ENCODE measurements at regions not wholly inside any gene's neighbourhood (a gene's known extent, or its start where the extent isn't known, plus 50 kb on each side); places are given as distances from the start of the nearest gene placed in this dataset.

GRCh38 chr5:39772307-39772706, 347.5 kb upstream of the DAB2 start:
- TF ChIP-seq CTCF (conservative IDR thresholded peaks at IDR 0.05; ENCODE audit: low read depth, low read length), result no peak
- H3K4me3 ChIP-seq (ENCODE audit: low read depth, low read length), result no peak overlapping the region
- no peak for DNase-seq (ENCODE audit: low read depth)

GRCh38 chr5:39767916-39768315, 343.1 kb upstream of the DAB2 start:
- TF ChIP-seq CTCF (conservative IDR thresholded peaks at IDR 0.05; ENCODE audit: low read depth, low read length), result no peak
- DNase-seq (ENCODE audit: low read depth), result no peak
- H3K4me3 ChIP-seq (ENCODE audit: low read depth, low read length), result no peak overlapping the region

GRCh38 chr5:39765366-39765765, 340.6 kb upstream of the DAB2 start:
- peak; percentile 73 for DNase-seq (ENCODE audit: low read depth)
- no peak overlapping the region for H3K4me3 ChIP-seq (ENCODE audit: low read depth, low read length)
- no peak for TF ChIP-seq CTCF (conservative IDR thresholded peaks at IDR 0.05; ENCODE audit: low read depth, low read length)

- no peak for DNase-seq (ENCODE audit: low read depth)
- TF ChIP-seq CTCF (conservative IDR thresholded peaks at IDR 0.05; ENCODE audit: low read depth, low read length), result no peak
These were observed 338.0 kb upstream of the DAB2 start for GRCh38 chr5:39762761-39763160.

GRCh38 chr5:39761199-39761950, 336.6 kb upstream of the DAB2 start:
- H3K4me3 ChIP-seq (ENCODE audit: low read depth, low read length), result no peak overlapping the region
- no peak for TF ChIP-seq CTCF (conservative IDR thresholded peaks at IDR 0.05; ENCODE audit: low read depth, low read length)

More at GRCh38 chr5:39762761-39763160, 338.0 kb upstream of the DAB2 start:
- H3K4me3 ChIP-seq (ENCODE audit: low read depth, low read length), result no peak overlapping the region

GRCh38 chr5:39760385-39761198, 335.8 kb upstream of the DAB2 start:
- no peak overlapping the region for H3K4me3 ChIP-seq (ENCODE audit: low read depth, low read length)

More at GRCh38 chr5:39761199-39761950, 336.6 kb upstream of the DAB2 start:
- DNase-seq (ENCODE audit: low read depth), result no peak

More at GRCh38 chr5:39760385-39761198, 335.8 kb upstream of the DAB2 start:
- TF ChIP-seq CTCF (conservative IDR thresholded peaks at IDR 0.05; ENCODE audit: low read depth, low read length), result no peak
- peak; percentile 99 for DNase-seq (ENCODE audit: low read depth)

Data from choroid plexus epithelial cell (primary cell).